Osteoblast (primary cell): ENCODE measurements at regions not wholly inside any gene's neighbourhood (a gene's known extent, or its start where the extent isn't known, plus 50 kb on each side); places are given as distances from the start of the nearest gene placed in this dataset.

ENCODE experiments used
- DNase-seq: peaks from one replicate; pipeline ENCODE4 v3.0.0; 2011; ENCODE audit warnings: low spot score, mixed read lengths; ENCODE audit not compliant: insufficient read length; ENCODE audit errors: missing footprints
- H2AFZ ChIP-seq: 2 replicates; pipeline ENCODE4 v1.6.0; 2011; ENCODE audit warnings: mild to moderate bottlenecking, low read length
- H3K27ac ChIP-seq: 2 replicates; pipeline ENCODE4 v1.5.1; 2011; ENCODE audit warnings: mild to moderate bottlenecking, low read depth, low read length, moderate library complexity
- H3K27me3 ChIP-seq: 2 replicates; pipeline ENCODE4 v1.6.0; 2012; ENCODE audit warnings: mild to moderate bottlenecking, control low read depth, inconsistent platforms, low read length, moderate library complexity; ENCODE audit not compliant: insufficient read depth
- H3K36me3 ChIP-seq: 2 replicates; pipeline ENCODE4 v1.5.1; 2011; ENCODE audit warnings: mild to moderate bottlenecking, low read length, control low read depth, moderate library complexity; ENCODE audit not compliant: insufficient read depth
- H3K4me1 ChIP-seq: 2 replicates; pipeline ENCODE4 v1.5.1; 2011; ENCODE audit warnings: mild to moderate bottlenecking, low read length, control low read depth, moderate library complexity; ENCODE audit not compliant: insufficient read depth
- H3K4me2 ChIP-seq: 2 replicates; pipeline ENCODE4 v1.6.0; 2011; ENCODE audit warnings: mild to moderate bottlenecking, low read length; ENCODE audit not compliant: insufficient read depth
- H3K4me3 ChIP-seq: fragments of 200-600 bp; sonication (generic); 3 replicates; pipeline ENCODE4 v1.5.1; 2012; ENCODE audit warnings: mild to moderate bottlenecking, low read length, inconsistent platforms; ENCODE audit not compliant: insufficient read depth
- H3K79me2 ChIP-seq: 2 replicates; pipeline ENCODE4 v1.6.0; 2012; ENCODE audit warnings: mild to moderate bottlenecking, low read length, control low read depth, inconsistent platforms; ENCODE audit not compliant: insufficient read depth
- H3K9me3 ChIP-seq: 2 replicates; pipeline ENCODE4 v1.5.1; 2011; ENCODE audit warnings: low read depth, low read length, control low read depth
- H4K20me1 ChIP-seq: 2 replicates; pipeline ENCODE4 v1.6.0; 2012; ENCODE audit warnings: mild to moderate bottlenecking, low read length, control low read depth; ENCODE audit not compliant: insufficient read depth
- CTCF ChIP-seq: IDR thresholded peaks from 2 replicates; pipeline ENCODE4 v1.5.1; 2011; ENCODE audit warnings: mild to moderate bottlenecking, low read depth, low read length, moderate library complexity; ENCODE audit errors: extremely low read depth

- H2AFZ ChIP-seq, result no peak overlapping the region
- H3K4me1 ChIP-seq, result no peaks in the 10 kb centered on the region
- no peaks in the 10 kb centered on the region for H3K9me3 ChIP-seq
- TF ChIP-seq CTCF, result no peak
- no peaks in the 10 kb centered on the region for H3K27me3 ChIP-seq
- no peaks in the 10 kb centered on the region for H3K36me3 ChIP-seq
- H3K79me2 ChIP-seq, result no peaks in the 10 kb centered on the region
- H3K27ac ChIP-seq, result no peak overlapping the region
- H4K20me1 ChIP-seq, result no peaks in the 10 kb centered on the region
- no peak for DNase-seq
- H3K4me3 ChIP-seq, result no peak overlapping the region
- no peak overlapping the region for H3K4me2 ChIP-seq
Observed at GRCh38 chr2:52454962-52455361, 1312.6 kb upstream of the CHAC2 start.

- Histone ChIP-seq H4K20me1 (no peaks in the 10 kb centered on the region), H2AFZ (no peak overlapping the region), H3K79me2 (no peaks in the 10 kb centered on the region), H3K36me3 (no peaks in the 10 kb centered on the region), H3K27ac (no peak overlapping the region), H3K4me2 (no peak overlapping the region), H3K4me3 (no peak overlapping the region), H3K27me3 (no peaks in the 10 kb centered on the region), H3K9me3 (no peaks in the 10 kb centered on the region), H3K4me1 (no peaks in the 10 kb centered on the region)
- DNase-seq, result no peak
- no peak for TF ChIP-seq CTCF
Observed at GRCh38 chr2:52452201-52452600, 1315.4 kb upstream of the CHAC2 start.

- Histone ChIP-seq H3K79me2 (no peaks in the 10 kb centered on the region), H3K4me2 (no peak overlapping the region), H3K4me3 (no peak overlapping the region), H3K4me1 (no peaks in the 10 kb centered on the region), H3K27me3 (no peaks in the 10 kb centered on the region), H4K20me1 (no peaks in the 10 kb centered on the region), H3K9me3 (no peaks in the 10 kb centered on the region), H3K36me3 (no peaks in the 10 kb centered on the region), H3K27ac (no peak overlapping the region), H2AFZ (no peak overlapping the region)
- no peak for DNase-seq
- no peak for TF ChIP-seq CTCF
Observed at GRCh38 chr2:52445686-52446085, 1321.9 kb upstream of the CHAC2 start.

- no peak overlapping the region for H3K27ac ChIP-seq
- TF ChIP-seq CTCF, result no peak
- no peaks in the 10 kb centered on the region for H3K4me1 ChIP-seq
- H4K20me1 ChIP-seq, result no peaks in the 10 kb centered on the region
- no peaks in the 10 kb centered on the region for H3K36me3 ChIP-seq
- no peaks in the 10 kb centered on the region for H3K79me2 ChIP-seq
- H3K4me2 ChIP-seq, result no peak overlapping the region
- H3K4me3 ChIP-seq, result no peak overlapping the region
- no peaks in the 10 kb centered on the region for H3K27me3 ChIP-seq
- no peak for DNase-seq
- no peaks in the 10 kb centered on the region for H3K9me3 ChIP-seq
- H2AFZ ChIP-seq, result no peak overlapping the region
Observed at GRCh38 chr2:52431352-52431760, 1336.2 kb upstream of the CHAC2 start.
